ENCODE measurements at regions not wholly inside any gene's neighbourhood (a gene's known extent, or its start where the extent isn't known, plus 50 kb on each side); places are given as distances from the start of the nearest gene placed in this dataset.

- no peaks in the 10 kb centered on the region for H3K4me1 Mint-ChIP-seq
- no peak overlapping the region for H3K27ac Mint-ChIP-seq
- peaks cover 25% of the 10 kb centered on the region for H3K27me3 Mint-ChIP-seq (ENCODE audit: low read depth, poor library complexity)
- H3K4me3 Mint-ChIP-seq, result no peak overlapping the region
- H3K9me3 Mint-ChIP-seq, result no peaks in the 10 kb centered on the region
- H3K36me3 Mint-ChIP-seq (ENCODE audit: low read depth), result no peaks in the 10 kb centered on the region
- TF ChIP-seq CTCF (IDR thresholded peaks at IDR 0.05), result no peak
- no peak for DNase-seq
Measured at GRCh38 chr1:112309499-112309898, 86.5 kb upstream of the CTTNBP2NL start.

GRCh38 chr1:112312315-112312714 lies 83.7 kb upstream of the CTTNBP2NL start:
- TF ChIP-seq CTCF (IDR thresholded peaks at IDR 0.05), result no peak
- H3K4me1 Mint-ChIP-seq, result peaks cover 8% of the 10 kb centered on the region
- no peak for DNase-seq
- peaks cover 24% of the 10 kb centered on the region for H3K27me3 Mint-ChIP-seq (ENCODE audit: low read depth, poor library complexity)
- H3K9me3 Mint-ChIP-seq, result no peaks in the 10 kb centered on the region
- no peaks in the 10 kb centered on the region for H3K36me3 Mint-ChIP-seq (ENCODE audit: low read depth)
- no peak overlapping the region for H3K27ac Mint-ChIP-seq
- no peak overlapping the region for H3K4me3 Mint-ChIP-seq

- H3K9me3 Mint-ChIP-seq, result no peaks in the 10 kb centered on the region
- no peak overlapping the region for H3K4me3 Mint-ChIP-seq
- H3K27me3 Mint-ChIP-seq (ENCODE audit: low read depth, poor library complexity), result peaks cover 23% of the 10 kb centered on the region
- no peak for TF ChIP-seq CTCF (IDR thresholded peaks at IDR 0.05)
- peaks cover 9% of the 10 kb centered on the region for H3K4me1 Mint-ChIP-seq
- DNase-seq, result no peak
- H3K36me3 Mint-ChIP-seq (ENCODE audit: low read depth), result no peaks in the 10 kb centered on the region
- H3K27ac Mint-ChIP-seq, result no peak overlapping the region
Measured at GRCh38 chr1:112312879-112313278, 83.1 kb upstream of the CTTNBP2NL start.

- Mint-ChIP-seq H3K27me3 (ENCODE audit: low read depth, poor library complexity) (peaks cover 21% of the 10 kb centered on the region), H3K4me3 (no peak overlapping the region), H3K36me3 (ENCODE audit: low read depth) (no peaks in the 10 kb centered on the region), H3K27ac (no peak overlapping the region), H3K4me1 (peaks cover 9% of the 10 kb centered on the region), H3K9me3 (no peaks in the 10 kb centered on the region)
- no peak for TF ChIP-seq CTCF (IDR thresholded peaks at IDR 0.05)
- DNase-seq, result no peak
Measured at GRCh38 chr1:112316254-112316913, 79.6 kb upstream of the CTTNBP2NL start.

- H3K36me3 Mint-ChIP-seq (ENCODE audit: low read depth), result no peaks in the 10 kb centered on the region
Measured at GRCh38 chr1:112317140-112317539, 78.9 kb upstream of the CTTNBP2NL start.

More at GRCh38 chr1:112317140-112317539, 78.9 kb upstream of the CTTNBP2NL start:
- Mint-ChIP-seq H3K9me3 (no peaks in the 10 kb centered on the region), H3K27me3 (ENCODE audit: low read depth, poor library complexity) (peaks cover 22% of the 10 kb centered on the region), H3K4me1 (peaks cover 9% of the 10 kb centered on the region), H3K27ac (no peak overlapping the region), H3K4me3 (no peak overlapping the region)
- TF ChIP-seq CTCF (IDR thresholded peaks at IDR 0.05), result no peak
- DNase-seq, result no peak

All from nephron progenitor cell (in vitro differentiated cells).